Transverse colon (tissue), 4 donors: ENCODE measurements at regions not wholly inside any gene's neighbourhood (a gene's known extent, or its start where the extent isn't known, plus 50 kb on each side); places are given as distances from the start of the nearest gene placed in this dataset.

Source experiments
- DNase-seq: peaks from one replicate; pipeline ENCODE4 v3.0.0-alpha.2; 2019
- H3K27ac ChIP-seq, 4 donors: fragments of 200-600 bp; sonication (generic); 2 replicates each; pipeline ENCODE4 v1.5.1; 2016 to 2018; ENCODE audit warnings: inconsistent platforms in 4 of 4
- H3K27me3 ChIP-seq: fragments of 200-600 bp; sonication (generic); 2 replicates; pipeline ENCODE4 v1.5.1; 2017; ENCODE audit warnings: inconsistent platforms
- H3K36me3 ChIP-seq, 4 donors: fragments of 200-600 bp; sonication (generic); 2 replicates each; pipeline ENCODE4 v1.5.1; 2017 to 2019; ENCODE audit warnings: inconsistent platforms in 4 of 4
- H3K4me1 ChIP-seq, 4 donors: fragments of 200-600 bp; sonication (generic); 2 replicates each; pipeline ENCODE4 v1.5.1; 2017 to 2020; ENCODE audit warnings: inconsistent platforms in 4 of 4
- H3K4me3 ChIP-seq, 4 donors: fragments of 200-600 bp; sonication (generic); 1 replicate in 1 of 4; 2 replicates in 3 of 4; pipeline versions ENCODE4 v1.5.1 to v1.6.1; 2017 to 2019; ENCODE audit warnings: inconsistent platforms in 4 of 4
- H3K9me3 ChIP-seq, 2 donors: fragments of 200-600 bp; sonication (generic); 2 replicates each; pipeline ENCODE4 v1.5.1; 2017 to 2019; ENCODE audit warnings: inconsistent platforms in 2 of 2
- EP300 ChIP-seq: sonication (generic); formaldehyde crosslinking; IDR thresholded peaks from one replicate; pipeline ENCODE4 v1.6.1; 2017; ENCODE audit warnings: antibody characterized with exemption, low read depth
- POLR2A ChIP-seq: fragments of 450-650 bp; IDR thresholded peaks from one replicate; pipeline ENCODE4 v1.6.1; 2016; ENCODE audit warnings: antibody characterized with exemption, mild to moderate bottlenecking, moderate library complexity
- POLR2AphosphoS5 ChIP-seq, 3 donors: sonication (generic); formaldehyde crosslinking; IDR thresholded peaks; one replicate each; pipeline ENCODE4 v1.6.1; 2016; ENCODE audit warnings: antibody characterized with exemption in 3 of 3
- WGBS, 2 donors: methylation state at CpG; one replicate each; pipeline ENCODE4 v1.1.5; 2018; ENCODE audit warnings: low coverage in 1 of 2; 5-methylcytosine and 5-hydroxymethylcytosine counted together
- in situ Hi-C, 4 donors: fragments of 200-750 bp; cut with MboI; loops; one replicate each; pipeline versions ENCODE4 v1.15.0 to v1.15.1; 2017; ENCODE audit warnings: low sequenced_read_pairs in 3 of 4, low pct_ligation_motif_present in 1 of 4, low pct_unique_long_range_greater_than_20kb in 1 of 4
- intact Hi-C: fragments of 100-400 bp; cut with DNase I; formaldehyde crosslinking; loops from one replicate; pipeline ENCODE4 v1.15.1; 2023; ENCODE audit warnings: low total_unique reads
- TF ChIP-seq, protein P1 (sequence below), 5 experiments: fragments of 200-600 bp in 3 of 5; fragments of 450-650 bp in 2 of 5; sonication (generic) in 3 of 5; IDR thresholded peaks; 1 replicate in 2 of 5; 2 replicates in 3 of 5; pipeline ENCODE4 v1.5.1; 2016 to 2017; ENCODE audit warnings: antibody characterized with exemption in 5 of 5, inconsistent platforms in 3 of 5, mild to moderate bottlenecking in 2 of 5, moderate library complexity in 1 of 5

DNA sequence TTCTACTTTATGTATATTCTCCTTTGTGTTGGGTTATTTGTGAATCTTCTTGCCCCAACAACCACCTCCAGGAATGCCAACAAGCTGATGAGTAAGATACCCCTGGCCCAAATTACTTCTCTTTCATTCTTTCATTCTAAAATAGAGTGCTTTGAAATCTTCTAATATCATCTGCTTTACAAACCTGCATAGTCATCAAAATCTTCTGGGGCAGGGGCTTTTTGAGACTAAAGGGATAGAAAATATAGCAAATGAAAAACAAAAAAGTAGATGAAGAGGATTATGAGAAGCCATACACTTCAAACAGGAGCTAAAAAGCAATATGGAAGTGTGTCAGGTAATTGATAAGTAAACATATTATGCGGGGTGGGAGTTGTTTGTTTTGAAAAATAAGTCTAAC, 150.7 kb upstream of the SOX4 start:
- in situ Hi-C loops: no loop called here

DNA sequence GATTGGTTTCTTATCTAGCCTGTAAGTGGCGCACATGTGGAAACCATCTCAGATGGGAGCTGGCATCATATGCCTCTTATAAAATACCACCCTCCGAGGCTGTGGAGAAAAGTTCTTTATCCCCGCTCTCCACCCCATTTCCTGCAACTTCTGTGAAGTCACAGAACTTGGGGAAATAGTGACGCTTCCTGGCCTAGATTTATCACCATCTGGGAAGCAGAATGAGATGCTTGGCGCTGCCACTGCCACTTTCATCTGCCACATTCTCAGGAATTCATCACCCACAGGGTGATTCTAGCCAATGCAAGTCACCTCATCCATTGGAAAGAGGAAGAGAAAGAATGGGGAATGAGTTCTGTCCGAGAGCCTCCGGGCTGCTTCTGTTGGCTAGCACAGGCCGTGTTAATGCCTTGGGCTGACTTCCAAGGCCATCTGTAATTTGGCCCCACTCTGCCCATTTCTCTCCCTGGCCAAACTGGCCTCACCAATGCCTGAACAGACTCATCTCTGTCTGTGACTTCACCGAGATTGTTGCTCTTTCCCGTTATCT, 148.8 kb upstream of the SOX4 start:
- 80 to 86% methylated on average over 2 to 10 of the region's 10 CpGs for WGBS, 2 donors
- TF ChIP-seq POLR2AphosphoS5 (IDR thresholded peaks at IDR 0.05) (no peak), POLR2A (no peak), EP300 (no peak)
- TF ChIP-seq, protein P1, sequence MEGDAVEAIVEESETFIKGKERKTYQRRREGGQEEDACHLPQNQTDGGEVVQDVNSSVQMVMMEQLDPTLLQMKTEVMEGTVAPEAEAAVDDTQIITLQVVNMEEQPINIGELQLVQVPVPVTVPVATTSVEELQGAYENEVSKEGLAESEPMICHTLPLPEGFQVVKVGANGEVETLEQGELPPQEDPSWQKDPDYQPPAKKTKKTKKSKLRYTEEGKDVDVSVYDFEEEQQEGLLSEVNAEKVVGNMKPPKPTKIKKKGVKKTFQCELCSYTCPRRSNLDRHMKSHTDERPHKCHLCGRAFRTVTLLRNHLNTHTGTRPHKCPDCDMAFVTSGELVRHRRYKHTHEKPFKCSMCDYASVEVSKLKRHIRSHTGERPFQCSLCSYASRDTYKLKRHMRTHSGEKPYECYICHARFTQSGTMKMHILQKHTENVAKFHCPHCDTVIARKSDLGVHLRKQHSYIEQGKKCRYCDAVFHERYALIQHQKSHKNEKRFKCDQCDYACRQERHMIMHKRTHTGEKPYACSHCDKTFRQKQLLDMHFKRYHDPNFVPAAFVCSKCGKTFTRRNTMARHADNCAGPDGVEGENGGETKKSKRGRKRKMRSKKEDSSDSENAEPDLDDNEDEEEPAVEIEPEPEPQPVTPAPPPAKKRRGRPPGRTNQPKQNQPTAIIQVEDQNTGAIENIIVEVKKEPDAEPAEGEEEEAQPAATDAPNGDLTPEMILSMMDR (IDR thresholded peaks at IDR 0.05): no peak
- no peak overlapping the region for H3K27ac ChIP-seq
- in situ Hi-C loops: no loop called here
- no peaks in the 10 kb centered on the region for H3K4me1 ChIP-seq
- H3K27me3 ChIP-seq: no peaks in the 10 kb centered on the region
- H3K36me3 ChIP-seq: no peaks in the 10 kb centered on the region
- no peak for DNase-seq
- intact Hi-C loops: no loop called here
- H3K4me3 ChIP-seq: no peak overlapping the region
- H3K9me3 ChIP-seq: no peaks in the 10 kb centered on the region

More for the DNA sequence above, 150.7 kb upstream of the SOX4 start:
- no peaks in the 10 kb centered on the region for H3K4me1 ChIP-seq
- intact Hi-C loops: no loop called here
- TF ChIP-seq, protein P1 (IDR thresholded peaks at IDR 0.05): no peak
- no peak for DNase-seq
- no peak overlapping the region for H3K27ac ChIP-seq
- no peaks in the 10 kb centered on the region for H3K27me3 ChIP-seq
- WGBS, 2 donors: 85 to 100% methylated on average over 1 of the region's 1 CpG
- no peak overlapping the region for H3K4me3 ChIP-seq
- no peaks in the 10 kb centered on the region for H3K9me3 ChIP-seq
- H3K36me3 ChIP-seq: no peaks in the 10 kb centered on the region

DNA sequence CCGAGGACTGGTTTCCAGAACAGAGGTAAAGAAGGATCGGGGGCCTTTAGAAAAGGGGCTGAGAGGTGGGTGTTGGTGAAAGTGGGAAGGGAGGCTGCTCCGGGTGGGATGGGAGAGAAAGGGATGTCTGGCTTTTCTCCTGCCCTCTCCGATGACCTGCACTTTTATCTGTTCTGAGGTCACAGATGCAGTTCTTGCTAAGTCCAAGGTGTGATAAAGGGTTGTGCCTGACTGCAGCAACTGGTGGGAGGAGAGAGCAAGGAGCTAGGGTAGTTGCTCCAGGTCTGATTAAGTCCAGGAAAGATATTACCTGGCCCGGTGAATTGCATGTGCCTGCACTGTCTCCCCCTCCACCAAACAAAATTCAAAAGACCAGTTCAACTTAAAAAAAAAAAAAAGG, 145.6 kb upstream of the SOX4 start:
- in situ Hi-C loops: no loop called here
- WGBS, 2 donors: 80 to 92% methylated on average over 1 to 5 of the region's 5 CpGs
- intact Hi-C loops: no loop called here
- Histone ChIP-seq H3K4me1 (no peaks in the 10 kb centered on the region), H3K27me3 (no peaks in the 10 kb centered on the region), H3K9me3 (no peaks in the 10 kb centered on the region), H3K4me3 (no peak overlapping the region), H3K36me3 (no peaks in the 10 kb centered on the region), H3K27ac (no peak overlapping the region)
- no peak for TF ChIP-seq POLR2AphosphoS5 (IDR thresholded peaks at IDR 0.05)
- TF ChIP-seq EP300: no peak
- TF ChIP-seq, protein P1 (IDR thresholded peaks at IDR 0.05): no peak
- no peak for TF ChIP-seq POLR2A
- no peak for DNase-seq

DNA sequence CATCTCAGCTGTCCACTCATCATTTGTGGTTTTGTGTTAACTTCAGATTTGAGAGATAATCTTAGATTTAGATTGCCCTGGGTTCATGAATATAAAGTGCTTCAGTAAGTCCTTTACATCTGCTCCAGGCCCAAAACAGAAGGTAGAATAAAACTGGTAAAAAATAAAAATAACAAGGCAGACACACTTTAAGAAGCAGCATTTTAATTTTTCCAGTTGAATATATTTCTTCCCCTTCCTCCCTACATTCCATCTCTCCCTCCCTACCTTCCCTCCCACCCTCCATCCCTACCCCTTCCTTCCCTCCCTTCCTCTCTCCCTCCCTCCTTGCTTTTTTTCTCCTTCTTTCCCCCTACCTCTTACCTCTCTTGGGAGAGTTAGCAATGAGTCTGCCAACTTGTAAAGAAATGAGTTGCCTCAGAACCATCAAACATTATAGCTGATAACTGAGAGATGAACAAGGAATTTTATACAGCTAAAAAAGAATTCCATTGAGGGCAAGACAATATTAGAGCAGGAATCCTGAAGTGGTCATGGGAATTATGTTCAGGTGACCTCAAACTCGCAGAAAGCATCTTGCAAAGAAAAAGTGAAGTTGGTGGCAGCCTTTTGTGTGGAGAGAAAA, 145.0 kb upstream of the SOX4 start:
- in situ Hi-C loops (no loop called here), intact Hi-C loops (no loop called here)
- H3K4me3 ChIP-seq: no peak overlapping the region
- H3K27me3 ChIP-seq: no peaks in the 10 kb centered on the region
- WGBS, 2 donors: 67 to 92% methylated on average over 1 of the region's 1 CpG
- TF ChIP-seq POLR2A (no peak), POLR2AphosphoS5 (IDR thresholded peaks at IDR 0.05) (no peak), EP300 (no peak)
- TF ChIP-seq, protein P1 (IDR thresholded peaks at IDR 0.05): no peak
- no peaks in the 10 kb centered on the region for H3K36me3 ChIP-seq
- DNase-seq: no peak
- H3K4me1 ChIP-seq: no peaks in the 10 kb centered on the region
- H3K9me3 ChIP-seq: no peaks in the 10 kb centered on the region
- H3K27ac ChIP-seq: no peak overlapping the region
